NCI-H2196 treated with DMSO at 0.1 percent for 48 hours (cell line): ENCODE measurements at regions not wholly inside any gene's neighbourhood (a gene's known extent, or its start where the extent isn't known, plus 50 kb on each side); places are given as distances from the start of the nearest gene placed in this dataset.

Experiments
- DNase-seq: peaks from one replicate; lab custom pipeline; 2025; ENCODE audit not compliant: unreplicated experiment; lab: John Stamatoyannopoulos, UW

- DNase-seq: no peak
Measured at GRCh38 chr13:61734683-61735082, 319.0 kb upstream of the PCDH20 start.

GRCh38 chr13:61728471-61728870 lies 312.8 kb upstream of the PCDH20 start:
- DNase-seq: no peak

- no peak for DNase-seq
Measured at GRCh38 chr13:61727767-61728166, 312.1 kb upstream of the PCDH20 start.

- DNase-seq: no peak
Measured at GRCh38 chr13:61725806-61726205, 310.2 kb upstream of the PCDH20 start.

GRCh38 chr13:61722119-61722518 lies 306.5 kb upstream of the PCDH20 start:
- no peak for DNase-seq

- no peak for DNase-seq
Measured at GRCh38 chr13:61712621-61713020, 297.0 kb upstream of the PCDH20 start.

- no peak for DNase-seq
Measured at GRCh38 chr13:61709258-61709657, 293.6 kb upstream of the PCDH20 start.

- DNase-seq: no peak
Measured at GRCh38 chr13:61706899-61707298, 291.2 kb upstream of the PCDH20 start.

- no peak for DNase-seq
Measured at GRCh38 chr13:61700620-61701019, 285.0 kb upstream of the PCDH20 start.

GRCh38 chr13:61700181-61700580 lies 284.5 kb upstream of the PCDH20 start:
- no peak for DNase-seq

- DNase-seq: no peak
Measured at GRCh38 chr13:61696676-61697075, 281.0 kb upstream of the PCDH20 start.

- DNase-seq: no peak
Measured at GRCh38 chr13:61695147-61695546, 279.5 kb upstream of the PCDH20 start.

- DNase-seq: no peak
Measured at GRCh38 chr13:61692691-61693090, 277.0 kb upstream of the PCDH20 start.

- no peak for DNase-seq
Measured at GRCh38 chr13:61685682-61686012, 270.0 kb upstream of the PCDH20 start.

GRCh38 chr13:61684976-61685681 lies 269.5 kb upstream of the PCDH20 start:
- DNase-seq: no peak

- DNase-seq: no peak
Measured at GRCh38 chr13:61672756-61673155, 257.1 kb upstream of the PCDH20 start.

GRCh38 chr13:61670384-61671161 lies 254.9 kb upstream of the PCDH20 start:
- no peak for DNase-seq

GRCh38 chr13:61664801-61665705 lies 249.4 kb upstream of the PCDH20 start:
- DNase-seq: no peak

- DNase-seq: no peak
Measured at GRCh38 chr13:61654481-61654880, 238.8 kb upstream of the PCDH20 start.

GRCh38 chr13:61648547-61648946 lies 232.9 kb upstream of the PCDH20 start:
- no peak for DNase-seq

- no peak for DNase-seq
Measured at GRCh38 chr13:61612192-61612591, 196.5 kb upstream of the PCDH20 start.

GRCh38 chr13:61608138-61608537 lies 192.5 kb upstream of the PCDH20 start:
- DNase-seq: no peak
